HG03342 (cell line): ENCODE measurements at regions not wholly inside any gene's neighbourhood (a gene's known extent, or its start where the extent isn't known, plus 50 kb on each side); places are given as distances from the start of the nearest gene placed in this dataset.
"Not testable (repeated sequence)": the region's sequence is repeated elsewhere in the genome, so short reads cannot be mapped to it uniquely, and the experiment has no call there.

Experiments
- ATAC-seq: cut with Tn5 transposase; IDR thresholded peaks from one replicate; pipeline ENCODE4 v1.9.1; 2021; ENCODE audit warnings: mild to moderate bottlenecking, moderate library complexity; ENCODE audit not compliant: unreplicated experiment

DNA sequence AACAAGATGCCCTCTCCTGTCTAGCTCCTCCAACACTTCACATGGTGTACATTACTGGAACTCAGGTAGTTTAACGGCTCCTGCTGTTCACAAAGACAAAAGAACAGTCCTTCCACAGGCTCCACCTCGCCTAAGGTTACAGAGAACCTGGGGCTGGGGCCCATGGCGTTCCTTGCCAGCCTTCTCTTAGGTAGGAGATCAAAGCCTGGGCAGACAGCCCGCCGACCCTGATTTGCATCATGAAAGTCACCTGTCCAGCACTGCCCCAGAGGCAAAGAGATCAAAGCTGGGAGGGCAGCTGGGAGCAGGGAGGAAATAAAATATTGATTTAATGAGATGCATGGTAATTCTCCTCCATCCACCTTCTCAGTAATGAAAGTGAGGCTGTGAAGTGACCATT is 115.0 kb upstream of the SLIT3 start:
- ATAC-seq = no peak

- ATAC-seq = no peak
Measured at GRCh38 chr5:169415371-169415770, 114.4 kb upstream of the SLIT3 start.

- no peak for ATAC-seq
Measured at GRCh38 chr5:169413416-169413815, 112.5 kb upstream of the SLIT3 start.

DNA sequence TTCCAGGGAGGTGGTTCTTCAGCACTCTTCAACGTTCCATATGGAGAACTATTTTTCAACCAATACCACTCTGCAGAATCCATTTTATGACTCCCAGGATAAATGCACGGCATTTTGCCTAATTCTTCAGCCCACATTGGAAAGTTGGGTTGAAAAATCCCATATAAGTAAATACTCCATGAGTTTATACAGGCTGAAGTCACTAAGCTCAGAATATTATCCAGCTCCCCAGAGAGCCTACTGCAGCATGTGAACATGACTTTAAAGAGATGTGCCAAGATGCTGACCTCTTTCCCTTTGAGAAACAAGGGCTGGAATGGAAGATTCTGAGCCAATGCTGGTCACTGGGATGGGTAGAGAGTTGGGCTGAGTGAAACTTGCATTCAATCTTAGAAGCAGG is 111.9 kb upstream of the SLIT3 start:
- ATAC-seq = no peak

- no peak for ATAC-seq
Measured at GRCh38 chr5:169411786-169412430, 111.0 kb upstream of the SLIT3 start.

DNA sequence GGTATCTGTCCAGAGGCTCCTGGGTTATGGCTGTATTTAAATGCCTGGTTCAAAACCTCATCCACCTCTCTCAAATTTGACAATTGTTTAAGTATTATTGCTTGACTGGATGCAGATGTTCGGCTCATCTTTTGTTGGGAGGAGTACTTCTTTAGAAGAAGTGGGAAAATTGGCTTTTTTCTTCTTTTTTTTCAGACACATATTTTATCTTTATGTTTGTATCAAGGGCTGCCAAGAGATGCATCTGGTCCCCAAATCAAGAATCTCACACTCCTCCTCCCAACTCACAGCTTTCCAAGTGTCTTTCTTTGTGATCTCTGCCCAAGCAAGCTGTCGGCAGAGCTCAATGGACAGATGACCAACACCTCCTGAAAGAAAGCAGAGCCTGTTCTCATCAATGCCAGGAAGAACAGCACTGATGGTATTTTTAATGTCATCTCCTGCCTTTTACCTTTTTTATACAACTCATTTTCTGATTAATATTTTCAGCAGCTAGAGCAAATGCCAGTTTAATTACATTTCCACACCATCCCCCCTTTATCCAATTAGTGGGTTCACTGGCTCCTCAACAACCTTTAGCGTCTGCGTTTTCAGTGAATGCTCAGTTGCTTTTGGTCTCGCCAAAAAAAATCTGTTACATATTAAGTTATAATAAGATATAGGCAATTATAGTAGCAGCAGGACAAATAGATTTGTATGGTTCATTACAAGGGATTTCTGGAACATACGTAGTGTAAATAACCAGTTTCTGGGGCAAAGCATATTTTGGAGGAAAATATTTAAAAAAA is 110.3 kb upstream of the SLIT3 start:
- no peak for ATAC-seq

DNA sequence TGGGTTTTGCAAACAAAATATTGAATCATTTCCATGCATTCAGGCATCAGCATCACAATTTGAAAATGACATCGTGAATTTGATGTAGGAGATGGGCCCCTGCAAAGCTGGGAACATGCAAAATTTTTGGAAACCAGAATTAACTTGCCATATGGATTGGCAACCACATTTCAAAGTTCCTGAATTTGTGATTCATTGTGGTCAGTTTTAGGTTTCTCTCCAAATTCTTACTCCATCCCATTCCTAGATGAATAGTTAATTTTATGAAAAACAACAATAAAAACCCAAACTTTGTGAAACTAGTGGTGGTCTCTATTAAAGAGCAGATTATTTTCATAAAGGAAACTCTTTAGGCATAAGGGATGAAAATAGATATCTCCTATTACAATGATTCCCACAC is 107.8 kb upstream of the SLIT3 start:
- no peak for ATAC-seq

DNA sequence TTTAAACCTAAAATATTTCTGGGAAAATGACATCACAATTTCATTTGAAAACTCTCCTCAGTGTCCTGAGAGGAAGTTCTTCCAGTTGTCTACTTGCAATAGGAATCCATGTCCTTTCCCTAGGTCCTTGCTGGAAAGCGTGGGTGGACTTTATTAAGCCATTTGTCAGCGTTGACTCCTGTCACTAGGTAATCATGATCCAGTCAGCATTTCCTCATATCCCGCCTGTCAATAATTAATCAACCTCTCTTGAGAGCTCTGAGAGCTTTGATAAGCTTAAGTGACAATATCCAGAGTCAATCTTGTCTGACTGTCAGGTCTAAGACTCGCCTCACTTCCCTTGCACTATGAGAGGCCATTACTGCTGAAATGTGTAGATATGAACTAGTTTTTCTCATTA is 107.2 kb upstream of the SLIT3 start:
- ATAC-seq = no peak

- ATAC-seq = no peak
Measured at GRCh38 chr5:169404223-169404622, 103.3 kb upstream of the SLIT3 start.

DNA sequence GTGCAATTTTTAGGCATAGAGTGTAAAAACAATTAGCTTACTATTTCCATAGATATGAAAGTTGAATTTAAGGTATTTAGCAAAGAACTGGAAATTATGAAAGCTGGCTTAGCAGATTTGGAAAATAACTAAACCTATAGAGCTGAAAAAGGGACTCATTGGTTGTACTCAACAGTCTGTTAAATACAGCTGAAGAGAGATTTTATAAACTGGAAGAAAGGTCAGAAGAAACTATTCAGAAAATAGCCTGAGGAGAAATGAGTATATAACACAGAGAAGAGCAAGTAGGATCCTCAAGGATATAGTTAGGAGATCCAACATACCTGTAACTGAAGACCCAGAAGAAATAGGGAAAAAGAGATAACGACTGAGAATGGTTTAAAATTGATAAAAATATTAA is 97.6 kb upstream of the SLIT3 start:
- no peak for ATAC-seq

- no peak for ATAC-seq
Measured at GRCh38 chr5:169395136-169395535, 94.2 kb upstream of the SLIT3 start.

- ATAC-seq = no peak
Measured at GRCh38 chr5:169394371-169394770, 93.4 kb upstream of the SLIT3 start.

GRCh38 chr5:169393907-169394306 is 93.0 kb upstream of the SLIT3 start:
- ATAC-seq = no peak

DNA sequence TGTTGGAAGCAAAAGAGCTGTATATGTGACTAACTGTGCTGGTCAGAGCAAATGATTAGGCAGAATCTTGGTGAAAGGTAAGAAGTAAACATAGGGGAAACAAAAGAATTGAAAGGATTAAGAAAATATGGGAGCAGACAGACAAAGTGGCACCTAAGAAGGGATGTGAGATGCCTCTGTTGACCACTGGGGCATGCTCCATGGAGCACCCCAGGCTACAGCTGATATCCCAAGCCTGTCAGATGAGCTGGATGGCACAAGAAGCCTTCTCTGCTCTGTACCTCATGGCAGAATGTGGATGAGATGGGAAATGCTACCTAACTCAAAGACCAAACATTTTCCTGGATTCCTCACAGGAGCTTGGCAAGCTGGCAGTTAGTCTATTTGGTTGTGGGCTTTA is 89.3 kb upstream of the SLIT3 start:
- no peak for ATAC-seq

- no peak for ATAC-seq
Measured at GRCh38 chr5:169389318-169389717, 88.4 kb upstream of the SLIT3 start.

GRCh38 chr5:169385636-169386035 is 84.7 kb upstream of the SLIT3 start:
- ATAC-seq = no peak

DNA sequence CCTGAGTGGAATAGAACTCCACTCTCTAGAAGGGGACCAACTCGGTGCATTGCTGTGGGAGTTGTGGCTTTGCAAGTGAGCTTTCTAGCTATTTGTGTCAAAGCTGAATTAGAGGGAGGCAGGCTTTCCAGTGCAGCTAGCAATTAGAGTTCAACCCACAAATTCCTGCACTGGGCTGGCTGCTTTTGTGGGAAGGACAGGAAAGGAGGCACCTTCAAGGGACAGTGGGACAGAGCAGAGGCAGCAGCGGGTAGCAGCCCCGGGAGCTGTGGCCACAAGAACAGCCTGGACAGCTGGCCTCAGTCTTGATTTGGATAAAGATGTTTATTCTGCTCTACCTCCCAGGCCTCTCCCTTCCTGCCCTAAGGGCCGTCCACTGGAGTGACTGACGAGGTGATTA is 83.7 kb upstream of the SLIT3 start:
- ATAC-seq = no peak

- no peak for ATAC-seq
Measured at GRCh38 chr5:169374761-169375160, 73.8 kb upstream of the SLIT3 start.

GRCh38 chr5:169374111-169374510 is 73.2 kb upstream of the SLIT3 start:
- ATAC-seq = no peak

DNA sequence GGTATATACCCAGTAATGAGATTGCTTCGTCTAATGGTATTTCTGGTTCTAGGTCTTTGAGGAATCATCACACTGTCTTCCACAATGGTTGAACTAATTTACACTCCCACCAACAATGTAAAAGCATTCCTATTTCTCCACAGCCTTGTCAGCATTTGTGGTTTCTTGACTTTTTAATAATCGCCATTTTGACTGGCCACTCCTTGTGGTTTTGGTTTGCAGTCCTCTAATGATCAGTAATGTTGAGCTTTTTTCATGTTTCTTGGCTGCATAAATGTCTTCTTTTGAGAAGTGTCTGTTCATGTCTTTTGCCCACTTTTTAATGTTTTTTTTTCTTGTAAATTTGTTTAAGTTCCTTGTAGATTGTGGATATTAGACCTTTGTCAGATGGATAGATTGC is 70.9 kb upstream of the SLIT3 start:
- not testable (repeated sequence) for ATAC-seq

- ATAC-seq = no peak
Measured at GRCh38 chr5:169369130-169369529, 68.2 kb upstream of the SLIT3 start.

- no peak for ATAC-seq
Measured at GRCh38 chr5:169367861-169368260, 66.9 kb upstream of the SLIT3 start.

DNA sequence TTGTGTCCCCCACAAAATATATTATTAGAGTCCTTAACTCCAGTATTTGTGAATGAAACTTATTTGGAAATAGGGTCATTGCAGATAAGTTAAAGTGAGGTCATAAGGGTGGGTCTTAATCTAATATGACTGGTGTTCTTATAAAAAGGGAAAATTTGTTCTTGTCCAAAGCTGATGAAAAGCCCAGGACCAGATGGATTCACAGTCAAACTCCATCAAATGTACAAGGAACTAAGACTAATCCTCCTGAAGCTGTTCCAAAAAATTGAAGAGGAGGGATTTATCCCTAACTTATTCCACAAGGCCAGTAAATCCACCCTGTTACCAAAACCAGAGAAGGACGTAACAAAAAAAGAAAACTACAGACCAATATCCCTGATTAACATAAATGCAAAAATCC is 56.4 kb upstream of the SLIT3 start:
- no peak for ATAC-seq
